CD4-positive, alpha-beta T cell (primary cell): ENCODE measurements at regions not wholly inside any gene's neighbourhood (a gene's known extent, or its start where the extent isn't known, plus 50 kb on each side); places are given as distances from the start of the nearest gene placed in this dataset.
A peak's percentile ranks its signal among the peaks of the same experiment; 100 is the strongest.

Experiments used
- ATAC-seq: fragments of 200-7000 bp; cut with Tn5 transposase; one replicate; pipeline ENCODE4 v1.10.0; 2022; ENCODE audit warnings: mild to moderate bottlenecking; ENCODE audit not compliant: poor library complexity
- CTCF ChIA-PET: fragments of 350-600 bp; sonication (Branson Sonifier 250); formaldehyde crosslinking; loops from one replicate; lab custom pipeline; 2021; ENCODE audit warnings: antibody characterized with exemption, inconsistent platforms; lab: Charles Lee
- POLR2A ChIA-PET: fragments of 350-600 bp; sonication (Branson Sonifier 250); formaldehyde crosslinking; loops from one replicate; lab custom pipeline; 2021; ENCODE audit warnings: antibody characterized with exemption, inconsistent platforms; lab: Charles Lee
- DNase-seq, 14 experiments: peaks; one replicate each; pipeline ENCODE4 v3.0.0-alpha.2; 2013 to 2020; ENCODE audit warnings: mixed read lengths in 2 of 14
- H3K27ac ChIP-seq, 2 donors: one replicate each; pipeline versions ENCODE4 v1.5.1 to v1.7.0; 2013; ENCODE audit warnings: low read length in 2 of 2, low read depth in 1 of 2, mild to moderate bottlenecking in 1 of 2
- H3K27me3 ChIP-seq, 2 experiments: 1 replicate in 1 of 2; 2 replicates in 1 of 2; pipeline versions ENCODE4 v1.6.1 to v1.7.0; 2013; ENCODE audit warnings: low read length in 2 of 2, control low read depth in 1 of 2, mild to moderate bottlenecking in 1 of 2, moderate library complexity in 1 of 2; ENCODE audit not compliant: insufficient read depth in 2 of 2, control insufficient read depth in 1 of 2
- H3K36me3 ChIP-seq: one replicate; pipeline ENCODE4 v1.6.1; 2013; ENCODE audit warnings: low read length, control low read depth; ENCODE audit not compliant: insufficient read depth
- H3K4me1 ChIP-seq: one replicate; pipeline ENCODE4 v1.6.1; 2013; ENCODE audit warnings: low read length, control low read depth; ENCODE audit not compliant: insufficient read depth
- H3K4me3 ChIP-seq: one replicate; pipeline ENCODE4 v1.5.1; 2013; ENCODE audit warnings: mild to moderate bottlenecking, low read length, moderate library complexity
- H3K9me3 ChIP-seq, 2 experiments: 1 replicate in 1 of 2; 2 replicates in 1 of 2; pipeline versions ENCODE4 v1.6.1 to v1.7.0; 2013; ENCODE audit warnings: low read length in 2 of 2, mild to moderate bottlenecking in 2 of 2, control low read depth in 1 of 2, moderate library complexity in 1 of 2; ENCODE audit not compliant: control insufficient read depth in 1 of 2, insufficient read depth in 1 of 2
- H3K27ac Mint-ChIP-seq: one replicate; pipeline ENCODE4 v1.8.0; 2020; ENCODE audit warnings: mixed read lengths
- H3K27me3 Mint-ChIP-seq: one replicate; pipeline ENCODE4 v1.8.0; 2021; ENCODE audit warnings: mixed read lengths
- H3K36me3 Mint-ChIP-seq: one replicate; pipeline ENCODE4 v1.8.0; 2021; ENCODE audit warnings: low read depth, mixed read lengths
- H3K4me1 Mint-ChIP-seq: one replicate; pipeline ENCODE4 v1.8.0; 2021; ENCODE audit warnings: low read depth, mixed read lengths
- H3K4me3 Mint-ChIP-seq: one replicate; pipeline ENCODE4 v1.8.0; 2020; ENCODE audit warnings: mild to moderate bottlenecking, mixed read lengths
- H3K9me3 Mint-ChIP-seq: one replicate; pipeline ENCODE4 v1.8.0; 2020; ENCODE audit warnings: mixed read lengths
- CTCF ChIP-seq: fragments of 200-600 bp; IDR thresholded peaks from one replicate; pipeline ENCODE4 v1.8.0; 2022; ENCODE audit warnings: antibody characterized with exemption, mild to moderate bottlenecking
- intact Hi-C, 2 experiments: fragments of 100-400 bp; cut with DNase I in 1 of 2; cut with micrococcal nuclease in 1 of 2; formaldehyde crosslinking; loops; one replicate each; pipeline versions ENCODE4 v1.15.1 to v1.9.0; 2023 to 2025; cut with DNase I, micrococcal nuclease

- Histone ChIP-seq H3K27ac (no peak overlapping the region), H3K4me3 (no peak overlapping the region), H3K27me3 (no peaks in the 10 kb centered on the region), H3K36me3 (no peaks in the 10 kb centered on the region), H3K4me1 (no peaks in the 10 kb centered on the region), H3K9me3 (no peaks in the 10 kb centered on the region)
- Mint-ChIP-seq H3K4me3 (no peak overlapping the region), H3K36me3 (no peaks in the 10 kb centered on the region), H3K27me3 (peaks cover 9% of the 10 kb centered on the region), H3K27ac (no peak overlapping the region), H3K4me1 (no peaks in the 10 kb centered on the region), H3K9me3 (no peaks in the 10 kb centered on the region)
- ATAC-seq (no peak), DNase-seq (no peak)
- POLR2A ChIA-PET, result no interaction called here
- intact Hi-C loops, result loop anchor here in 1 of 2 experiments (10.0 kb wide), 2 partner anchors 284 to 584 kb away; partner anchors contain the start of gene SP9
- CTCF ChIA-PET, result no interaction called here
- no peak for TF ChIP-seq CTCF
Observed at GRCh38 chr2:173750831-173751230, 214.3 kb downstream of the SP3 start.

GRCh38 chr2:173751245-173751975 lies 213.8 kb downstream of the SP3 start:
- no peak overlapping the region for H3K27ac Mint-ChIP-seq
- H3K9me3 Mint-ChIP-seq, result no peaks in the 10 kb centered on the region
- intact Hi-C loops, result loop anchor here in 1 of 2 experiments (10.0 kb wide), 2 partner anchors 283 to 583 kb away; partner anchors contain the start of gene SP9
- ATAC-seq, result no peak
- H3K27me3 Mint-ChIP-seq, result peaks cover 4% of the 10 kb centered on the region
- ChIA-PET CTCF (no interaction called here), POLR2A (no interaction called here)
- H3K4me3 Mint-ChIP-seq, result no peak overlapping the region
- no peaks in the 10 kb centered on the region for H3K27me3 ChIP-seq
- no peak overlapping the region for H3K4me3 ChIP-seq
- H3K27ac ChIP-seq, result no peak overlapping the region
- DNase-seq, result no peak
- H3K36me3 ChIP-seq, result no peaks in the 10 kb centered on the region
- no peaks in the 10 kb centered on the region for H3K4me1 ChIP-seq
- H3K4me1 Mint-ChIP-seq, result no peaks in the 10 kb centered on the region
- TF ChIP-seq CTCF, result no peak
- no peaks in the 10 kb centered on the region for H3K36me3 Mint-ChIP-seq
- H3K9me3 ChIP-seq, result no peaks in the 10 kb centered on the region

DNA sequence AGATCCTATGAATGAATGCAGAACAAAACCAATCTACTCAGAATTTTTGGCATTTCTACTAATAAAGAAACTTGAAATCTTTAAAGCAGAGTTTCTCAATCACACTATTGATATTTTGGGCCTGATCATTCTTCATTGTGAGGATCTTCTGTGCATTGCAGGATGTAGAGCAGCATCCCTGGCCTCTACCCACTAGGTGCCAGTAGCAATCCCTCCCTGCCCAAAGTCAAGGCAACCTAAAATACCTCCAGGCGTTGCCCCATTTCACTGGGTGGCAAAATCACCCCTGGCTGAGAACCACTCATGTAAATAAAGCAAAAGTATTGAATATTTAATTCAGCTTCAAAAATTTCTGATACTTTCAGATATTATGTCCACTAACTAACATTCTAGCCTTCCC lies 213.0 kb downstream of the SP3 start:
- CTCF ChIA-PET, result no interaction called here
- H3K27me3 ChIP-seq, result no peaks in the 10 kb centered on the region
- ATAC-seq, result no peak
- Mint-ChIP-seq H3K27ac (no peak overlapping the region), H3K36me3 (no peaks in the 10 kb centered on the region), H3K4me1 (no peaks in the 10 kb centered on the region), H3K4me3 (no peak overlapping the region), H3K9me3 (no peaks in the 10 kb centered on the region), H3K27me3 (no peaks in the 10 kb centered on the region)
- POLR2A ChIA-PET, result no interaction called here
- TF ChIP-seq CTCF, result no peak
- peak in 3 of 14 experiments; percentile 12 to 16 (median 13) for DNase-seq
- intact Hi-C loops, result loop anchor here (1.0 to 10.0 kb wide), 3 partner anchors 283 to 589 kb away; partner anchors contain the start of gene SP9 (in 1 of the 2)
- no peak overlapping the region for H3K27ac ChIP-seq
- H3K9me3 ChIP-seq, result no peaks in the 10 kb centered on the region
- no peak overlapping the region for H3K4me3 ChIP-seq
- no peaks in the 10 kb centered on the region for H3K4me1 ChIP-seq
- no peaks in the 10 kb centered on the region for H3K36me3 ChIP-seq
